HCT116 (cell line): ENCODE measurements at regions not wholly inside any gene's neighbourhood (a gene's known extent, or its start where the extent isn't known, plus 50 kb on each side); places are given as distances from the start of the nearest gene placed in this dataset.

Source experiments
- ATAC-seq: fragments of 200-7000 bp; cut with Tn5 transposase; 2 replicates; pipeline ENCODE4 v1.9.1; 2020; ENCODE audit warnings: mild to moderate bottlenecking, moderate library complexity
- BruUV-seq: library from RNA; stranded (reverse); fragments of 400-500 nt; replicated peaks from 2 replicates; lab custom pipeline; 2021; lab: Mats Ljungman, UMichigan
- CTCF ChIA-PET: fragments of 300-600 bp; sonication (Branson Sonifier 250); formaldehyde crosslinking; loops from one replicate; lab custom pipeline; 2021; ENCODE audit warnings: antibody characterized with exemption; lab: Charles Lee
- POLR2A ChIA-PET: fragments of 300-600, 350-600 bp; sonication (Branson Sonifier 250); formaldehyde crosslinking; loops from one replicate; lab custom pipeline; 2021; ENCODE audit warnings: antibody characterized with exemption; lab: Charles Lee
- RAD21 ChIA-PET, 2 experiments: fragments of 300-600 bp; sonication (Branson Sonifier 250); formaldehyde crosslinking; loops; one replicate each; lab custom pipeline; 2023; ENCODE audit warnings: low total read pairs in 2 of 2; ENCODE audit not compliant: uncharacterized antibody in 2 of 2, unreplicated experiment in 2 of 2, low non-redundant PET in 1 of 2; lab: Charles Lee
- DNase-seq: peaks from one replicate; pipeline ENCODE4 v3.0.0-alpha.2; 2010; ENCODE audit warnings: low read depth, low spot score
- H2AFZ ChIP-seq: fragments of 200-600 bp; shearing (Covaris generic), sonication (generic); 2 replicates; pipeline ENCODE4 v1.6.1; 2017; ENCODE audit warnings: low read depth, mixed run types, mixed read lengths, antibody characterized with exemption, low read length; ENCODE audit not compliant: poor library complexity, severe bottlenecking
- H3K27ac ChIP-seq: 2 replicates; pipeline ENCODE4 v1.5.1; 2012; ENCODE audit warnings: low read depth, low read length
- H3K27me3 ChIP-seq: fragments of 200-600 bp; sonication (generic); 2 replicates; pipeline ENCODE4 v1.6.1; 2016; ENCODE audit warnings: mixed run types, low read length, mixed read lengths; ENCODE audit not compliant: insufficient read depth
- H3K36me3 ChIP-seq, 2 experiments: fragments of 200-500 bp in 1 of 2; fragments of 200-600 bp in 1 of 2; sonication (Bioruptor generic) in 1 of 2; sonication (generic) in 1 of 2; 2 replicates each; pipeline versions ENCODE4 v1.5.1 to v1.6.1; 2014 to 2016; ENCODE audit warnings: low read length in 2 of 2, inconsistent platforms in 1 of 2, mixed read lengths in 1 of 2, mixed run types in 1 of 2; ENCODE audit not compliant: insufficient read depth in 2 of 2, control insufficient read depth in 1 of 2
- H3K4me1 ChIP-seq, 2 experiments: fragments of 200-600 bp in 1 of 2; sonication (generic) in 1 of 2; 2 replicates each; pipeline versions ENCODE4 v1.5.1 to v1.6.1; 2012 to 2017; ENCODE audit warnings: low read length in 2 of 2, inconsistent platforms in 1 of 2, mild to moderate bottlenecking in 1 of 2, mixed read lengths in 1 of 2, mixed run types in 1 of 2, moderate library complexity in 1 of 2; ENCODE audit not compliant: insufficient read depth in 2 of 2, control insufficient read depth in 1 of 2
- H3K4me2 ChIP-seq: fragments of 200-600 bp; sonication (generic); 2 replicates; pipeline ENCODE4 v1.6.1; 2017; ENCODE audit warnings: mixed run types, low read length, mixed read lengths
- H3K4me3 ChIP-seq, 2 experiments: fragments of 200-600 bp in 1 of 2; sonication (generic) in 1 of 2; replicated peaks in 1 of 2; 2 replicates each; pipeline ENCODE4 v1.5.1; 2011 to 2016; ENCODE audit warnings: low read length in 2 of 2, control low read depth in 1 of 2, low read depth in 1 of 2, mild to moderate bottlenecking in 1 of 2, mixed read lengths in 1 of 2, mixed run types in 1 of 2
- H3K79me2 ChIP-seq: fragments of 200-600 bp; sonication (generic); 2 replicates; pipeline ENCODE4 v1.6.1; 2017; ENCODE audit warnings: mild to moderate bottlenecking, mixed run types, low read length, moderate library complexity, mixed read lengths; ENCODE audit not compliant: insufficient read depth
- H3K9ac ChIP-seq: fragments of 200-600 bp; sonication (generic); 2 replicates; pipeline ENCODE4 v1.6.1; 2016; ENCODE audit warnings: low read length, mixed read lengths
- H3K9me2 ChIP-seq: fragments of 200-600 bp; sonication (generic), shearing (Covaris generic); 2 replicates; pipeline ENCODE4 v1.6.1; 2017; ENCODE audit warnings: mixed run types, mild to moderate bottlenecking, moderate library complexity; ENCODE audit not compliant: insufficient read depth
- H3K9me3 ChIP-seq, 2 experiments: fragments of 200-500 bp in 1 of 2; fragments of 200-600 bp in 1 of 2; sonication (Bioruptor generic) in 1 of 2; sonication (generic) in 1 of 2; 2 replicates each; pipeline ENCODE4 v1.6.1; 2014 to 2017; ENCODE audit warnings: low read length in 2 of 2, mixed read lengths in 2 of 2, inconsistent platforms in 1 of 2, low read depth in 1 of 2, mild to moderate bottlenecking in 1 of 2, mixed run types in 1 of 2, moderate library complexity in 1 of 2; ENCODE audit not compliant: control insufficient read depth in 1 of 2, insufficient read depth in 1 of 2
- H4K20me1 ChIP-seq: fragments of 200-600 bp; sonication (generic), shearing (Covaris generic); 2 replicates; pipeline ENCODE4 v1.6.1; 2017; ENCODE audit warnings: mixed run types, mild to moderate bottlenecking, moderate library complexity; ENCODE audit not compliant: insufficient read depth
- ATF3 ChIP-seq: IDR thresholded peaks from 2 replicates; pipeline ENCODE4 v1.6.1; 2012
- CBX3 ChIP-seq: IDR thresholded peaks from 2 replicates; pipeline ENCODE4 v1.6.1; 2012; ENCODE audit warnings: low read depth
- CEBPB ChIP-seq: IDR thresholded peaks from 2 replicates; pipeline ENCODE4 v1.6.1; 2012; ENCODE audit warnings: low read depth
- CTCF ChIP-seq, 3 experiments: fragments of 200-600 bp in 1 of 3; sonication (generic) in 1 of 3; IDR thresholded peaks in 2 of 3; conservative IDR thresholded peaks in 1 of 3; 2 replicates each; pipeline ENCODE4 v1.5.1; 2012 to 2017; ENCODE audit warnings: low read depth in 2 of 3, low read length in 2 of 3, antibody characterized with exemption in 1 of 3, borderline replicate concordance in 1 of 3, control low read depth in 1 of 3, mild to moderate bottlenecking in 1 of 3, mixed read lengths in 1 of 3, mixed run types in 1 of 3, moderate library complexity in 1 of 3; ENCODE audit not compliant: insufficient read depth in 1 of 3
- EGR1 ChIP-seq: IDR thresholded peaks from 2 replicates; pipeline ENCODE4 v1.6.1; 2012; ENCODE audit warnings: low read depth
- ELF1 ChIP-seq: IDR thresholded peaks from 2 replicates; pipeline ENCODE4 v1.6.1; 2012; ENCODE audit warnings: low read depth, borderline replicate concordance
- EZH2phosphoT487 ChIP-seq: fragments of 200-600 bp; IDR thresholded peaks from 2 replicates; pipeline ENCODE4 v1.6.1; 2018; ENCODE audit warnings: antibody characterized with exemption, borderline replicate concordance
- FOSL1 ChIP-seq: IDR thresholded peaks from 2 replicates; pipeline ENCODE4 v1.6.1; 2012; ENCODE audit warnings: low read depth
- MAX ChIP-seq: IDR thresholded peaks from 2 replicates; pipeline ENCODE4 v1.6.1; 2012
- POLR2A ChIP-seq: IDR thresholded peaks from 2 replicates; pipeline ENCODE4 v1.7.0; 2011; ENCODE audit warnings: borderline replicate concordance; ENCODE audit not compliant: insufficient read depth, insufficient read length; ENCODE audit errors: extremely low read depth
- RAD21 ChIP-seq: IDR thresholded peaks from 2 replicates; pipeline ENCODE4 v1.6.1; 2012; ENCODE audit warnings: low read depth, mild to moderate bottlenecking
- REST ChIP-seq: IDR thresholded peaks from 2 replicates; pipeline ENCODE4 v1.6.1; 2012; ENCODE audit warnings: low read depth
- SIN3A ChIP-seq: IDR thresholded peaks from 2 replicates; pipeline ENCODE4 v1.6.1; 2012; ENCODE audit warnings: low read depth
- SP1 ChIP-seq: IDR thresholded peaks from 2 replicates; pipeline ENCODE4 v1.6.1; 2012; ENCODE audit warnings: low read depth
- TCF7L2 ChIP-seq: IDR thresholded peaks from 2 replicates; pipeline ENCODE4 v1.7.0; 2011; ENCODE audit warnings: borderline replicate concordance, inconsistent platforms; ENCODE audit not compliant: insufficient read depth, insufficient read length; ENCODE audit errors: extremely low read depth
- YY1 ChIP-seq: IDR thresholded peaks from 2 replicates; pipeline ENCODE4 v1.6.1; 2011; ENCODE audit warnings: low read length, low read depth, moderate library complexity, mild to moderate bottlenecking; ENCODE audit not compliant: insufficient replicate concordance; ENCODE audit errors: extremely low read depth
- ZBTB33 ChIP-seq: IDR thresholded peaks from 2 replicates; pipeline ENCODE4 v1.6.1; 2011; ENCODE audit warnings: mild to moderate bottlenecking, low read length, moderate library complexity; ENCODE audit not compliant: insufficient replicate concordance; ENCODE audit errors: extremely low read depth
- ZFX ChIP-seq: fragments of 450-650 bp; IDR thresholded peaks from 2 replicates; pipeline ENCODE4 v1.6.1; 2017
- ZNF274 ChIP-seq: fragments of 200-500 bp; sonication (Bioruptor generic); IDR thresholded peaks from 2 replicates; pipeline ENCODE4 v1.6.1; 2014; ENCODE audit warnings: mild to moderate bottlenecking, low read depth, low read length, inconsistent platforms
- intact Hi-C: fragments of 100-400 bp; cut with micrococcal nuclease; formaldehyde crosslinking; loops from 2 replicates; pipeline ENCODE4 v1.10.0; 2022

GRCh38 chrX:128142745-128143144 is 90.5 kb upstream of the ACTRT1 start:
- Histone ChIP-seq H3K4me2 (no peak overlapping the region), H3K4me3 (no peak overlapping the region), H3K27me3 (no peaks in the 10 kb centered on the region), H3K79me2 (no peaks in the 10 kb centered on the region), H3K36me3 (no peaks in the 10 kb centered on the region), H2AFZ (no peak overlapping the region), H4K20me1 (no peaks in the 10 kb centered on the region), H3K27ac (no peak overlapping the region), H3K9me3 (no peaks in the 10 kb centered on the region), H3K4me1 (no peaks in the 10 kb centered on the region), H3K9me2 (no peaks in the 10 kb centered on the region), H3K9ac (no peak overlapping the region)
- no TSS peak for BruUV-seq
- intact Hi-C loops: no loop called here
- no peak for DNase-seq
- no peak for ATAC-seq
- ChIA-PET POLR2A (no interaction called here), CTCF (no interaction called here), RAD21 (no interaction called here)
- TF ChIP-seq CEBPB (no peak), ZNF274 (no peak), RAD21 (no peak), POLR2A (no peak), CTCF (IDR thresholded peaks at IDR 0.05 in 2 of 3, conservative IDR thresholded peaks at IDR 0.05 in 1 of 3; ENCODE audit: borderline replicate concordance in 1 of 3, insufficient read depth in 1 of 3, low read depth in 2 of 3, low read length in 2 of 3) (no peak), FOSL1 (no peak), YY1 (no peak), ZFX (no peak), MAX (no peak), ZBTB33 (no peak), EGR1 (no peak), ATF3 (no peak), TCF7L2 (no peak), ELF1 (no peak), SP1 (no peak), EZH2phosphoT487 (no peak), CBX3 (no peak), SIN3A (no peak), REST (no peak)
